ENCODE measurements at regions not wholly inside any gene's neighbourhood (a gene's known extent, or its start where the extent isn't known, plus 50 kb on each side); places are given as distances from the start of the nearest gene placed in this dataset.
A peak's percentile ranks its signal among the peaks of the same experiment; 100 is the strongest.

- Mint-ChIP-seq H3K4me3 (no peak overlapping the region), H3K27ac (no peak overlapping the region), H3K36me3 (peaks cover 11% of the 10 kb centered on the region)
Observed at GRCh38 chr14:95432144-95433093, 84.0 kb downstream of the SYNE3 start.

GRCh38 chr14:95431199-95432143, 85.0 kb downstream of the SYNE3 start:
- Mint-ChIP-seq H3K9me3 (no peaks in the 10 kb centered on the region), H3K27ac (no peak overlapping the region), H3K4me1 (peaks cover 4 to 13% (median 8%) of the 10 kb centered on the region in 3 donors), H3K36me3 (peaks cover 11% of the 10 kb centered on the region), H3K27me3 (no peaks in the 10 kb centered on the region), H3K4me3 (peak overlapping the region in 2 of 4 donors; percentile 27 to 29)

More at GRCh38 chr14:95432144-95433093, 84.0 kb downstream of the SYNE3 start:
- Mint-ChIP-seq H3K9me3 (no peaks in the 10 kb centered on the region), H3K27me3 (no peaks in the 10 kb centered on the region), H3K4me1 (peaks cover 3 to 13% (median 4%) of the 10 kb centered on the region in 3 donors)

- Mint-ChIP-seq H3K27ac (no peak overlapping the region), H3K27me3 (no peaks in the 10 kb centered on the region), H3K9me3 (no peaks in the 10 kb centered on the region), H3K4me1 (peaks cover 4 to 5% (median 4%) of the 10 kb centered on the region in 3 donors), H3K4me3 (no peak overlapping the region), H3K36me3 (peaks cover 4% of the 10 kb centered on the region)
Observed at GRCh38 chr14:95428557-95428956, 87.9 kb downstream of the SYNE3 start.

- Mint-ChIP-seq H3K36me3 (peaks cover 4% of the 10 kb centered on the region), H3K4me3 (no peak overlapping the region), H3K27me3 (no peaks in the 10 kb centered on the region), H3K4me1 (peaks cover 2 to 4% (median 4%) of the 10 kb centered on the region in 3 donors), H3K9me3 (no peaks in the 10 kb centered on the region), H3K27ac (peak overlapping the region in 1 of 3 donors; percentile 59)
Observed at GRCh38 chr14:95426116-95426475, 90.4 kb downstream of the SYNE3 start.

GRCh38 chr14:95425369-95426115, 90.9 kb downstream of the SYNE3 start:
- H3K27ac Mint-ChIP-seq, result peak overlapping the region in 2 of 3 donors; percentile 59 to 90
- peaks cover 0 to 2% (median 0%) of the 10 kb centered on the region in 3 donors for H3K9me3 Mint-ChIP-seq
- no peaks in the 10 kb centered on the region for H3K27me3 Mint-ChIP-seq
- peaks cover 0 to 4% (median 4%) of the 10 kb centered on the region in 3 donors for H3K4me1 Mint-ChIP-seq
- peaks cover 7% of the 10 kb centered on the region for H3K36me3 Mint-ChIP-seq
- no peak overlapping the region for H3K4me3 Mint-ChIP-seq

- Mint-ChIP-seq H3K27ac (no peak overlapping the region), H3K4me3 (no peak overlapping the region), H3K27me3 (no peaks in the 10 kb centered on the region), H3K4me1 (peaks cover 0 to 6% (median 4%) of the 10 kb centered on the region in 3 donors), H3K9me3 (peaks cover 0 to 2% (median 0%) of the 10 kb centered on the region in 3 donors), H3K36me3 (peaks cover 14% of the 10 kb centered on the region)
Observed at GRCh38 chr14:95424529-95424928, 91.9 kb downstream of the SYNE3 start.

- H3K27me3 Mint-ChIP-seq, result no peaks in the 10 kb centered on the region
- no peak overlapping the region for H3K4me3 Mint-ChIP-seq
- peak overlapping the region in 1 of 3 donors; percentile 94 for H3K27ac Mint-ChIP-seq
- peaks cover 19% of the 10 kb centered on the region for H3K36me3 Mint-ChIP-seq
- H3K4me1 Mint-ChIP-seq, result peaks cover 0 to 1% (median 0%) of the 10 kb centered on the region in 3 donors
- peaks cover 0 to 2% (median 0%) of the 10 kb centered on the region in 3 donors for H3K9me3 Mint-ChIP-seq
Observed at GRCh38 chr14:95421741-95422140, 94.7 kb downstream of the SYNE3 start.

GRCh38 chr14:95420060-95420459, 96.4 kb downstream of the SYNE3 start:
- no peak overlapping the region for H3K4me3 Mint-ChIP-seq
- H3K27me3 Mint-ChIP-seq, result no peaks in the 10 kb centered on the region
- peak overlapping the region in 1 of 3 donors; percentile 29 for H3K27ac Mint-ChIP-seq
- peaks cover 0 to 1% (median 0%) of the 10 kb centered on the region in 3 donors for H3K4me1 Mint-ChIP-seq
- H3K36me3 Mint-ChIP-seq, result peaks cover 19% of the 10 kb centered on the region
- H3K9me3 Mint-ChIP-seq, result peaks cover 0 to 2% (median 0%) of the 10 kb centered on the region in 3 donors

GRCh38 chr14:95419569-95419968, 96.9 kb downstream of the SYNE3 start:
- peaks cover 19% of the 10 kb centered on the region for H3K36me3 Mint-ChIP-seq
- no peak overlapping the region for H3K4me3 Mint-ChIP-seq
- peaks cover 0 to 1% (median 0%) of the 10 kb centered on the region in 3 donors for H3K4me1 Mint-ChIP-seq
- no peak overlapping the region for H3K27ac Mint-ChIP-seq
- H3K9me3 Mint-ChIP-seq, result peaks cover 0 to 2% (median 0%) of the 10 kb centered on the region in 3 donors
- H3K27me3 Mint-ChIP-seq, result no peaks in the 10 kb centered on the region

- Mint-ChIP-seq H3K27ac (no peak overlapping the region), H3K4me3 (no peak overlapping the region), H3K36me3 (peaks cover 17% of the 10 kb centered on the region), H3K4me1 (peaks cover 0 to 1% (median 0%) of the 10 kb centered on the region in 3 donors), H3K9me3 (peaks cover 0 to 2% (median 0%) of the 10 kb centered on the region in 3 donors), H3K27me3 (no peaks in the 10 kb centered on the region)
Observed at GRCh38 chr14:95418858-95419257, 97.6 kb downstream of the SYNE3 start.

GRCh38 chr14:95417492-95417891, 97.8 kb upstream of the CLMN start:
- Mint-ChIP-seq H3K4me3 (no peak overlapping the region), H3K4me1 (peaks cover 0 to 1% (median 0%) of the 10 kb centered on the region in 3 donors), H3K36me3 (peaks cover 19% of the 10 kb centered on the region), H3K27ac (no peak overlapping the region), H3K27me3 (no peaks in the 10 kb centered on the region), H3K9me3 (peaks cover 0 to 2% (median 0%) of the 10 kb centered on the region in 3 donors)

GRCh38 chr14:95415993-95416392, 96.3 kb upstream of the CLMN start:
- Mint-ChIP-seq H3K27ac (no peak overlapping the region), H3K4me1 (peaks cover 0 to 1% (median 0%) of the 10 kb centered on the region in 3 donors), H3K4me3 (no peak overlapping the region), H3K27me3 (no peaks in the 10 kb centered on the region), H3K9me3 (peaks cover 0 to 1% (median 0%) of the 10 kb centered on the region in 3 donors), H3K36me3 (peaks cover 19% of the 10 kb centered on the region)

- no peaks in the 10 kb centered on the region for H3K9me3 Mint-ChIP-seq
- no peak overlapping the region for H3K4me3 Mint-ChIP-seq
- no peaks in the 10 kb centered on the region for H3K27me3 Mint-ChIP-seq
- H3K27ac Mint-ChIP-seq, result no peak overlapping the region
- H3K36me3 Mint-ChIP-seq, result peaks cover 8% of the 10 kb centered on the region
- no peaks in the 10 kb centered on the region for H3K4me1 Mint-ChIP-seq
Observed at GRCh38 chr14:95413289-95414215, 93.8 kb upstream of the CLMN start.

Data from IgD-negative memory B cell (primary cell).